Natural killer cell (primary cell): ENCODE measurements at regions not wholly inside any gene's neighbourhood (a gene's known extent, or its start where the extent isn't known, plus 50 kb on each side); places are given as distances from the start of the nearest gene placed in this dataset.
"Not testable (repeated sequence)": the region's sequence is repeated elsewhere in the genome, so short reads cannot be mapped to it uniquely, and the experiment has no call there.

Experiments used
- ATAC-seq, 3 donors: fragments of 150-1000 bp in 2 of 3; fragments of 200-7000 bp in 1 of 3; cut with Tn5 transposase; 1 replicate in 1 of 3; 2 replicates in 2 of 3; pipeline ENCODE4 v1.10.0; 2021; ENCODE audit warnings: mild to moderate bottlenecking in 2 of 3, moderate library complexity in 2 of 3
- DNase-seq, 2 donors: peaks; one replicate each; pipeline versions ENCODE4 v3.0.0 to v3.0.0-alpha.2; 2013 to 2021; ENCODE audit warnings: mixed read lengths in 1 of 2
- H3K27ac ChIP-seq: one replicate; pipeline ENCODE4 v1.5.1; 2013; ENCODE audit warnings: mild to moderate bottlenecking, low read length
- H3K27me3 ChIP-seq: one replicate; pipeline ENCODE4 v1.6.1; 2013; ENCODE audit warnings: low read length; ENCODE audit not compliant: control insufficient read depth, insufficient read depth
- H3K36me3 ChIP-seq: one replicate; pipeline ENCODE4 v1.6.1; 2013; ENCODE audit warnings: low read length; ENCODE audit not compliant: control insufficient read depth, insufficient read depth
- H3K4me1 ChIP-seq: one replicate; pipeline ENCODE4 v1.6.1; 2013; ENCODE audit warnings: low read length; ENCODE audit not compliant: control insufficient read depth, insufficient read depth
- H3K4me3 ChIP-seq: one replicate; pipeline ENCODE4 v1.5.1; 2013; ENCODE audit warnings: low read length
- H3K9me3 ChIP-seq: one replicate; pipeline ENCODE4 v1.6.1; 2013; ENCODE audit warnings: low read length; ENCODE audit not compliant: control insufficient read depth, insufficient read depth
- H3K27ac Mint-ChIP-seq, 2 donors: one replicate each; pipeline ENCODE4 v1.8.0; 2022; ENCODE audit warnings: mild to moderate bottlenecking in 2 of 2, mixed read lengths in 2 of 2, moderate library complexity in 1 of 2
- H3K27me3 Mint-ChIP-seq, 2 donors: one replicate each; pipeline ENCODE4 v1.8.0; 2022; ENCODE audit warnings: low read depth in 2 of 2, mixed read lengths in 2 of 2
- H3K36me3 Mint-ChIP-seq: one replicate; pipeline ENCODE4 v1.8.0; 2022; ENCODE audit warnings: mixed read lengths
- H3K4me1 Mint-ChIP-seq, 2 donors: one replicate each; pipeline ENCODE4 v1.8.0; 2022; ENCODE audit warnings: mixed read lengths in 2 of 2
- H3K4me3 Mint-ChIP-seq: one replicate; pipeline ENCODE4 v1.8.0; 2022; ENCODE audit warnings: mild to moderate bottlenecking, moderate library complexity, mixed read lengths
- H3K9me3 Mint-ChIP-seq, 2 donors: one replicate each; pipeline ENCODE4 v1.8.0; 2022; ENCODE audit warnings: mixed read lengths in 2 of 2
- CTCF ChIP-seq: fragments of 200-600 bp; IDR thresholded peaks from one replicate; pipeline ENCODE4 v1.8.0; 2022; ENCODE audit warnings: antibody characterized with exemption
- WGBS: methylation state at CpG from one replicate; pipeline ENCODE4 v1.1.7; 2013; ENCODE audit warnings: missing lambda C conversion rate; ENCODE audit not compliant: insufficient coverage; 5-methylcytosine and 5-hydroxymethylcytosine counted together
- intact Hi-C: fragments of 100-400 bp; cut with micrococcal nuclease; formaldehyde crosslinking; loops from one replicate; pipeline ENCODE4 v1.14.2; 2022

GRCh38 chr12:131232036-131232435 is 278.3 kb downstream of the ADGRD1 start:
- intact Hi-C loops: no loop called here
- no peaks in the 10 kb centered on the region for H3K36me3 ChIP-seq
- Mint-ChIP-seq H3K4me1 (no peaks in the 10 kb centered on the region), H3K27me3 (peaks cover 17 to 23% of the 10 kb centered on the region in 2 donors), H3K4me3 (no peak overlapping the region), H3K9me3 (no peaks in the 10 kb centered on the region), H3K27ac (no peak overlapping the region), H3K36me3 (no peaks in the 10 kb centered on the region)
- no peak for TF ChIP-seq CTCF
- no peak overlapping the region for H3K4me3 ChIP-seq
- H3K27me3 ChIP-seq: peaks cover 2% of the 10 kb centered on the region
- 49% methylated on average over 5 of the region's 5 CpGs for WGBS
- H3K27ac ChIP-seq: no peak overlapping the region
- no peak for ATAC-seq
- no peak for DNase-seq
- H3K9me3 ChIP-seq: no peaks in the 10 kb centered on the region
- no peaks in the 10 kb centered on the region for H3K4me1 ChIP-seq

DNA sequence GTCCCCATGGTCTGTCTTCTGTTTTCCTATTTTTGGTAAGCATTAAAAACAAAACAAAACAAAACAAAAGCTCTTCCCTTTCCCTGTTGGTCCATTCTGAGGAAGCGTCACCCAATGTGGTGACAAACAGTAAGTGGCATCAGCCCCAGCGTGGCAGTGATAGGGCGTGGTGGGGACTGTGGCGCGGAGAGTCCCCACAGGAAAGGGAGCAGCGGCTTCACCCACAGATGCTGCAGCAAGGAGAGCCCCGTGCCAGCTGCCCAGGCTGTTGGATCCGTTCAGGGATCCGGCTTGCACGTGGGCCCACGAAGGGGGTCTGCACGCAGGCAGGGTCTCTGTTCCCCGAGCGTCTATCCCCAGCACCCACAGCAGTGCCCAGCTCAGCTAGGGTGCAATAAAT is 279.2 kb downstream of the ADGRD1 start:
- H3K4me1 Mint-ChIP-seq, H3K36me3 Mint-ChIP-seq, intact Hi-C loops, H3K9me3 Mint-ChIP-seq, H3K4me3 ChIP-seq, H3K27ac Mint-ChIP-seq, ATAC-seq, H3K27ac ChIP-seq, H3K36me3 ChIP-seq, H3K9me3 ChIP-seq, DNase-seq, H3K4me1 ChIP-seq, H3K4me3 Mint-ChIP-seq, H3K27me3 ChIP-seq: not testable (repeated sequence)
- H3K27me3 Mint-ChIP-seq: peaks cover 20 to 23% of the 10 kb centered on the region in 2 donors
- WGBS: 67% methylated on average over 14 of the region's 14 CpGs

DNA sequence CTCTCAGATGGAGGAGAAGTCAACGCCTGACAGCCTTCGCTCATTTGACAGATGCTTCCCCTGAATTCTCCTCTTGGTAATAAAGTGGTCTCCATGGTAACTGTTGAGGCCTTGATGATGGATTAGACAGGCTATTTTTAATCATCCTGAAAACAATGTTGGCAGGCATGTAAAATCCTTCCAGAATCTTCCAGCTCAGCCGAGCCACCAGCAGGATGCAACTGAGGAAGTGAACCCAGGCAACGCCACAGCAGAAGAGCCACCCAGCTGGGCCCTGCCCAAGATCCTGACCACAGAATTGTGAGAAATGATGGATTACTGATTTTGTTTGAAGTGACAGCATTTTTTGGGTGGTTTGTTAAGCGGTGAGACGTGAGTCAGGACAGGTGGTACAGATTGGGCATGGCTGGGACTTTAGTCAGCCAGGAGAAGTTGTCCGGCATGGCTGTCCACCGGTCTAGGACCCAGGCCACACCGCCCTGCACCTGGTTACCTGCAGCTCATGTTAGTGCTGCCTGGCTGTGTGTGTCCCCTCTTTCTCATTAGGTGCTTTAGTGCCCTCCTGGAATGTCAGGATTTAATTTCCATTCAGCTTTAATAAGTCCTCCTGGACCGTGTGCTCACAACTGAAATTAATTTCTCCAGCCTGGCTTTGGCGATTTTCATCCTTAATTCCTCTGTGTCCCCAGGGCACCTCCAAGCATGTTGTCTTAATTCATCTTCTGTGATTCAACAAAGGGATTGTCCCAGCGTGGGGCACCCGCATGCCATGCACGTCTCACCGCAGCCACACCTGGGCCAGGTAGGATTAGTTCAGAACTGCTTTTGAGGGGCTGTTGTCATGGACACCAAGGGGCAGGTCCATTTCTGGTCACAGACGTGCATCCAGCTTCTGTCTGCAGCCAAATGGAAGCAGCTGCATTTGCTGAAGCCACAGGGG is 280.4 kb downstream of the ADGRD1 start:
- H3K36me3 Mint-ChIP-seq, intact Hi-C loops, H3K4me1 Mint-ChIP-seq, ATAC-seq, H3K9me3 ChIP-seq, H3K9me3 Mint-ChIP-seq, H3K4me3 ChIP-seq, H3K27ac Mint-ChIP-seq, H3K4me1 ChIP-seq, H3K4me3 Mint-ChIP-seq, H3K36me3 ChIP-seq, H3K27ac ChIP-seq, DNase-seq, H3K27me3 ChIP-seq: not testable (repeated sequence)
- 92% methylated on average over 15 of the region's 16 CpGs for WGBS
- H3K27me3 Mint-ChIP-seq: peaks cover 17 to 18% of the 10 kb centered on the region in 2 donors

- H3K4me3 ChIP-seq, H3K9me3 ChIP-seq, DNase-seq, H3K27ac ChIP-seq, H3K9me3 Mint-ChIP-seq, H3K4me1 Mint-ChIP-seq, H3K4me3 Mint-ChIP-seq, H3K27ac Mint-ChIP-seq, H3K36me3 ChIP-seq, ATAC-seq, intact Hi-C loops, H3K36me3 Mint-ChIP-seq, H3K27me3 ChIP-seq, H3K4me1 ChIP-seq: not testable (repeated sequence)
- WGBS: 100% methylated on average over 1 of the region's 8 CpGs
- peaks cover 13 to 17% of the 10 kb centered on the region in 2 donors for H3K27me3 Mint-ChIP-seq
Measured at GRCh38 chr12:131234841-131235271, 281.1 kb downstream of the ADGRD1 start.

GRCh38 chr12:131235871-131236271 is 282.2 kb downstream of the ADGRD1 start:
- Histone ChIP-seq H3K4me1 (no peaks in the 10 kb centered on the region), H3K27me3 (no peaks in the 10 kb centered on the region), H3K36me3 (no peaks in the 10 kb centered on the region), H3K27ac (no peak overlapping the region), H3K9me3 (no peaks in the 10 kb centered on the region), H3K4me3 (no peak overlapping the region)
- intact Hi-C loops: no loop called here
- peaks cover 3 to 10% of the 10 kb centered on the region in 2 donors for H3K27me3 Mint-ChIP-seq
- no peak for DNase-seq
- no peaks in the 10 kb centered on the region for H3K9me3 Mint-ChIP-seq
- WGBS: 86% methylated on average over 12 of the region's 12 CpGs
- TF ChIP-seq CTCF: no peak
- no peak overlapping the region for H3K4me3 Mint-ChIP-seq
- H3K36me3 Mint-ChIP-seq: no peaks in the 10 kb centered on the region
- no peaks in the 10 kb centered on the region for H3K4me1 Mint-ChIP-seq
- H3K27ac Mint-ChIP-seq: no peak overlapping the region
- no peak for ATAC-seq
